HCT116 (cell line): ENCODE measurements at regions not wholly inside any gene's neighbourhood (a gene's known extent, or its start where the extent isn't known, plus 50 kb on each side); places are given as distances from the start of the nearest gene placed in this dataset.

Source experiments
- EGR1 ChIP-seq: IDR thresholded peaks from 2 replicates; pipeline ENCODE4 v1.6.1; 2012; ENCODE audit warnings: low read depth
- POLR2A ChIP-seq: IDR thresholded peaks from 2 replicates; pipeline ENCODE4 v1.7.0; 2011; ENCODE audit warnings: borderline replicate concordance; ENCODE audit not compliant: insufficient read depth, insufficient read length; ENCODE audit errors: extremely low read depth
- ZNF274 ChIP-seq: fragments of 200-500 bp; sonication (Bioruptor generic); IDR thresholded peaks from 2 replicates; pipeline ENCODE4 v1.6.1; 2014; ENCODE audit warnings: mild to moderate bottlenecking, low read depth, low read length, inconsistent platforms
- TF ChIP-seq, protein P1 (sequence below), 3 experiments: fragments of 200-600 bp in 1 of 3; sonication (generic) in 1 of 3; IDR thresholded peaks in 2 of 3; conservative IDR thresholded peaks in 1 of 3; 2 replicates each; pipeline ENCODE4 v1.5.1; 2012 to 2017; ENCODE audit warnings: low read depth in 2 of 3, low read length in 2 of 3, antibody characterized with exemption in 1 of 3, borderline replicate concordance in 1 of 3, control low read depth in 1 of 3, mild to moderate bottlenecking in 1 of 3, mixed read lengths in 1 of 3, mixed run types in 1 of 3, moderate library complexity in 1 of 3; ENCODE audit not compliant: insufficient read depth in 1 of 3
- TF ChIP-seq, protein P2 (sequence below): IDR thresholded peaks from 2 replicates; pipeline ENCODE4 v1.6.1; 2012; ENCODE audit warnings: low read depth

DNA sequence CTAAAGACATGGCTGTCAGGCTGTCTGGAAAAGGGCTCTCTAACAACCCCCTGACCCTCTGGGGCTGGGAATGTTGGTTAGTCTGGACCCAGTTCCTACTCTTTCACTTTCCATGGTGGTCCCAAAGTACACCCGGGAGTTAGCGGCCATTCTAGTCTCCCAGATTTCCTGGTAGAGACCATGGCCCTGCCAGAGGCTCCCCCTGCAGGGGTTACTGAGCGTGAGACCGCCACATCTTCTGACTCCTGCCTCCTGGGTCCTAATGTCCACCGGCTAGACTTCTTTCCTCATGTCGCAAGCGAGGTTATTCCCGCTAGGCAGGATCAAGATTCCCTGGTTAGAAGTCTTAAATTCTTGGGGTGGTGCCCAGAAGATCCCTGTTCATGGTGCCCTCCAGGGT, 540.0 kb upstream of the ROBO1 start:
- TF ChIP-seq EGR1, result no peak
- no peak for TF ChIP-seq POLR2A
- TF ChIP-seq, protein P1, sequence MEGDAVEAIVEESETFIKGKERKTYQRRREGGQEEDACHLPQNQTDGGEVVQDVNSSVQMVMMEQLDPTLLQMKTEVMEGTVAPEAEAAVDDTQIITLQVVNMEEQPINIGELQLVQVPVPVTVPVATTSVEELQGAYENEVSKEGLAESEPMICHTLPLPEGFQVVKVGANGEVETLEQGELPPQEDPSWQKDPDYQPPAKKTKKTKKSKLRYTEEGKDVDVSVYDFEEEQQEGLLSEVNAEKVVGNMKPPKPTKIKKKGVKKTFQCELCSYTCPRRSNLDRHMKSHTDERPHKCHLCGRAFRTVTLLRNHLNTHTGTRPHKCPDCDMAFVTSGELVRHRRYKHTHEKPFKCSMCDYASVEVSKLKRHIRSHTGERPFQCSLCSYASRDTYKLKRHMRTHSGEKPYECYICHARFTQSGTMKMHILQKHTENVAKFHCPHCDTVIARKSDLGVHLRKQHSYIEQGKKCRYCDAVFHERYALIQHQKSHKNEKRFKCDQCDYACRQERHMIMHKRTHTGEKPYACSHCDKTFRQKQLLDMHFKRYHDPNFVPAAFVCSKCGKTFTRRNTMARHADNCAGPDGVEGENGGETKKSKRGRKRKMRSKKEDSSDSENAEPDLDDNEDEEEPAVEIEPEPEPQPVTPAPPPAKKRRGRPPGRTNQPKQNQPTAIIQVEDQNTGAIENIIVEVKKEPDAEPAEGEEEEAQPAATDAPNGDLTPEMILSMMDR (IDR thresholded peaks at IDR 0.05 in 2 of 3, conservative IDR thresholded peaks at IDR 0.05 in 1 of 3; ENCODE audit: borderline replicate concordance in 1 of 3, insufficient read depth in 1 of 3, low read depth in 2 of 3, low read length in 2 of 3), result no peak
- TF ChIP-seq ZNF274, result no peak
- TF ChIP-seq, protein P2, sequence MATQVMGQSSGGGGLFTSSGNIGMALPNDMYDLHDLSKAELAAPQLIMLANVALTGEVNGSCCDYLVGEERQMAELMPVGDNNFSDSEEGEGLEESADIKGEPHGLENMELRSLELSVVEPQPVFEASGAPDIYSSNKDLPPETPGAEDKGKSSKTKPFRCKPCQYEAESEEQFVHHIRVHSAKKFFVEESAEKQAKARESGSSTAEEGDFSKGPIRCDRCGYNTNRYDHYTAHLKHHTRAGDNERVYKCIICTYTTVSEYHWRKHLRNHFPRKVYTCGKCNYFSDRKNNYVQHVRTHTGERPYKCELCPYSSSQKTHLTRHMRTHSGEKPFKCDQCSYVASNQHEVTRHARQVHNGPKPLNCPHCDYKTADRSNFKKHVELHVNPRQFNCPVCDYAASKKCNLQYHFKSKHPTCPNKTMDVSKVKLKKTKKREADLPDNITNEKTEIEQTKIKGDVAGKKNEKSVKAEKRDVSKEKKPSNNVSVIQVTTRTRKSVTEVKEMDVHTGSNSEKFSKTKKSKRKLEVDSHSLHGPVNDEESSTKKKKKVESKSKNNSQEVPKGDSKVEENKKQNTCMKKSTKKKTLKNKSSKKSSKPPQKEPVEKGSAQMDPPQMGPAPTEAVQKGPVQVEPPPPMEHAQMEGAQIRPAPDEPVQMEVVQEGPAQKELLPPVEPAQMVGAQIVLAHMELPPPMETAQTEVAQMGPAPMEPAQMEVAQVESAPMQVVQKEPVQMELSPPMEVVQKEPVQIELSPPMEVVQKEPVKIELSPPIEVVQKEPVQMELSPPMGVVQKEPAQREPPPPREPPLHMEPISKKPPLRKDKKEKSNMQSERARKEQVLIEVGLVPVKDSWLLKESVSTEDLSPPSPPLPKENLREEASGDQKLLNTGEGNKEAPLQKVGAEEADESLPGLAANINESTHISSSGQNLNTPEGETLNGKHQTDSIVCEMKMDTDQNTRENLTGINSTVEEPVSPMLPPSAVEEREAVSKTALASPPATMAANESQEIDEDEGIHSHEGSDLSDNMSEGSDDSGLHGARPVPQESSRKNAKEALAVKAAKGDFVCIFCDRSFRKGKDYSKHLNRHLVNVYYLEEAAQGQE, result no peak
